ENCODE measurements at regions not wholly inside any gene's neighbourhood (a gene's known extent, or its start where the extent isn't known, plus 50 kb on each side); places are given as distances from the start of the nearest gene placed in this dataset.

GRCh38 chr13:37385956-37386670 is 212.5 kb downstream of the POSTN start:
- no peak for TF ChIP-seq CTCF (IDR thresholded peaks at IDR 0.05)
- TF ChIP-seq POLR2A (IDR thresholded peaks at IDR 0.05), result no peak
- no peak for TF ChIP-seq EP300 (IDR thresholded peaks at IDR 0.05)
- no peak for TF ChIP-seq POLR2AphosphoS5 (IDR thresholded peaks at IDR 0.05)
